Cardiac fibroblast (primary cell): ENCODE measurements at regions not wholly inside any gene's neighbourhood (a gene's known extent, or its start where the extent isn't known, plus 50 kb on each side); places are given as distances from the start of the nearest gene placed in this dataset.

ENCODE experiments used
- DNase-seq, 2 donors: peaks; one replicate each; pipeline versions ENCODE4 v3.0.0 to v3.0.0-alpha.2; 2010; ENCODE audit warnings: low read depth in 2 of 2
- H3K4me3 ChIP-seq, 2 donors: replicated peaks in 1 of 2; 1 replicate in 1 of 2; 2 replicates in 1 of 2; pipeline ENCODE4 v1.5.1; 2011; ENCODE audit warnings: low read depth in 2 of 2, low read length in 2 of 2, mild to moderate bottlenecking in 2 of 2, moderate library complexity in 1 of 2
- TF ChIP-seq, protein P1 (sequence below): IDR thresholded peaks from one replicate; pipeline ENCODE4 v1.5.1; 2011; ENCODE audit warnings: low read depth, mild to moderate bottlenecking, low read length, inconsistent platforms

DNA sequence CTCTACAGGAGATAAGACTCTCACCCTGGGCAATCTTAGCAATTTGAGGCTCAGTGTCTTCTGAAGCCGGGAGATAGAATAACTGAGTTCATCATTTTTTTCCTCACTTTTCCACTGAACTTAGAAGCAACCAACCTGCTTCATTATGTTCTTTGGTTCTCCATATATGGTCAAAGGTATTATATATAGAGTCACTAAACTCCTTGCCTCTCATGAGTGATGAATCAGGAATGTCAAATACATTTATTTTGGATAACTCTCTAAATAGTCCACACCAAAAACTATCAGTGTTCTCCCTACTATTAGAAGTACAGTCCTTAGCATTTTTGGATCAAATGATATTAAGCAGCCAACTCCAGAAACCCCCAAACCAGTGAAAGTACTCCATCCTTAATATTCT is 421.5 kb upstream of the EPHA5 start:
- no peak overlapping the region for H3K4me3 ChIP-seq

DNA sequence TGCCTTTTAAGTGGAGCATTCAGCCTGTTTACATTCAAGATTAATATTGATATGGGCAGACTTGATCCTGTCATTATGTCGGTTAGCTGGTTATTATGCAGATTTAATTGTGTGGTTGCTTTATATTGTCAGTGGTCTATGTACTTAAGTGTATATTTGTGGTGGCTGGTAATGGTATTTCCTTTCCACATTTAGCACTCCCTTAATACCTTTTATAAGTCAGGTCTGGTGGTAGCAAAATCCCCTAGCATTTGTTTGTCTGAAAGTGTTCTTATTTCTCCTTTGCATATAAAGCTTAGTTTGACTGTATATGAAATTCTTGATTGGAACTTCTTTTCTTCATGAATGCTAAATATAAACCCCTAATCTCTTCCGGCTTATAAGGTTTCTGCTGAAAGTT is 403.7 kb upstream of the EPHA5 start:
- TF ChIP-seq, protein P1, sequence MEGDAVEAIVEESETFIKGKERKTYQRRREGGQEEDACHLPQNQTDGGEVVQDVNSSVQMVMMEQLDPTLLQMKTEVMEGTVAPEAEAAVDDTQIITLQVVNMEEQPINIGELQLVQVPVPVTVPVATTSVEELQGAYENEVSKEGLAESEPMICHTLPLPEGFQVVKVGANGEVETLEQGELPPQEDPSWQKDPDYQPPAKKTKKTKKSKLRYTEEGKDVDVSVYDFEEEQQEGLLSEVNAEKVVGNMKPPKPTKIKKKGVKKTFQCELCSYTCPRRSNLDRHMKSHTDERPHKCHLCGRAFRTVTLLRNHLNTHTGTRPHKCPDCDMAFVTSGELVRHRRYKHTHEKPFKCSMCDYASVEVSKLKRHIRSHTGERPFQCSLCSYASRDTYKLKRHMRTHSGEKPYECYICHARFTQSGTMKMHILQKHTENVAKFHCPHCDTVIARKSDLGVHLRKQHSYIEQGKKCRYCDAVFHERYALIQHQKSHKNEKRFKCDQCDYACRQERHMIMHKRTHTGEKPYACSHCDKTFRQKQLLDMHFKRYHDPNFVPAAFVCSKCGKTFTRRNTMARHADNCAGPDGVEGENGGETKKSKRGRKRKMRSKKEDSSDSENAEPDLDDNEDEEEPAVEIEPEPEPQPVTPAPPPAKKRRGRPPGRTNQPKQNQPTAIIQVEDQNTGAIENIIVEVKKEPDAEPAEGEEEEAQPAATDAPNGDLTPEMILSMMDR, result no peak

More for the DNA sequence above, 421.5 kb upstream of the EPHA5 start:
- TF ChIP-seq, protein P1, result no peak
- peak in 1 of 2 donors; percentile 27 for DNase-seq

DNA sequence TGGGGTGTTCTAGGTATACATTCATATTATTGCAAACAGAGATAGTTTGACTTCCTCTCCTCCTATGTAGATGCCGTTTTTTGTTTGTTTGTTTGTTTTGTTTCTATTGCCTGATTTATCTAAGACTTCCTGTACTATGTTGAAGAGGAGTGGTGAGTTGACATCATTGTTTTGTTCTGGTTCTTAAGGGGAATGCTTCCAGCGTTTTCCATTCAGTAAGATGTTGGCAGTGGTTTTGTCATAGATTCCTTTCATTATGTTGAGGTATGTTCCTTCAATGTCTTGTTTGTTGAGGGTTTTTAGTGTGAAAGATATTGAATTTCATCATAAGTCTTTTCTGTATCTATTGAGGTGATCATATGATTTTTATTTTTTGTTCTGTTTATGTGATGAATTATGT is 401.6 kb upstream of the EPHA5 start:
- no peak overlapping the region for H3K4me3 ChIP-seq
- TF ChIP-seq, protein P1, result no peak
- peak in 1 of 2 donors; percentile 61 for DNase-seq

More for the DNA sequence above, 403.7 kb upstream of the EPHA5 start:
- no peak for DNase-seq
- H3K4me3 ChIP-seq, result no peak overlapping the region

DNA sequence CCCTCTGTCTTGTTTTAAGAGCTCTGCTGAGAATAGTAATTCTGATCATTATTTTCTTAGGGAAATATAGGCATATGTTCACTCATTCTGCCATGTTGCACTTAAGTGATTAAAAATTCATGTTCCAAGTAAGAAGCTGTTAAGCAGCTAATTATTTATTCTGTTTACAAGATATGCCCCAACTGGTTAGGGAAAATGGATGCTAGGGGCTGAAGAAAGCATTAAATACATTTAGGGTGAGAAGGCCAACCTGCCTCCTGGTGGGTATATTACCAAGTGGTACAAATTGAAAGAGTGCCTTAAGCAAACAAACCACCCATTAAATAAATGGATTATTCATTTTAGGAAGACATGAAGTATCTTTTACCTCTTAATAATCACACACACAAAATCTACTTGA is 392.6 kb upstream of the EPHA5 start:
- peak in 1 of 2 donors; percentile 2 for DNase-seq
- TF ChIP-seq, protein P1, result no peak
- H3K4me3 ChIP-seq, result no peak overlapping the region

DNA sequence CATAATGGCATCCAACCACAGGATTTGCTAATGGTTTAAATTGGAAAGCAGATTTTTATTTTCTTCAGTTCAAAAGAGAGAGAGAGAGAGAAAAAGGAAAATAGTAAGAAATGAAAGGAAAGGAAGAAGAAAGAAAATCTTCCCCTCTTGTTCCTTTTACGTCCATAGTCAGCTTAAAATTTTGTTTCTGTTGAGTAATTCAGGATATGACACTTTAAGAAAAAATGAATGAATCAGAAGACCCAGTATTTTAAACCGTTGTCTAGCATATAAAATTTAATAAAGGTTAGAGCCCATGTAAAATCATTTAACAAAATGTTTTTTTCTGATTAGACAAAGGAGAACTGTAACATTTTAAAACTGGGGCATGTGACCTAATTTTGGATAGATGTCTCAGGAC is 391.8 kb upstream of the EPHA5 start:
- TF ChIP-seq, protein P1, result no peak
- peak; percentile 34 to 68 for DNase-seq
- no peak overlapping the region for H3K4me3 ChIP-seq

DNA sequence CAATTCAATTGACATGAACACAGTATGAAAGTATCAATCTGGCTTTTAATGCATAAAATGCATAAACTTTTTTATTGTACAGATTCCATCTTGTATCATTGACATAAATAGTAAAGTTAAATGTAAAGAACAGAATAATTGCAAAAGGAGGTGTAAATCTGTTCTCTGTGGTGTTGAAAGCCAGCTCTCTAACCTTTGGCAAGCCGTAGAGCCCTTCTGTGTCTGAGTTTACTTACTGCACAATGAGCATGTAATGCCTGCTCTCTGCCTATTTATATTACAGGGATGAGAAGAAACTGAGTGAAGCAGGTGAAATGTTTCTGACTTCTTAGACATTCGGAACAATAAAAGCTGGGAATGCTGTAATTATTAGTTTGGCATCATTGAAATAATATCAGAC is 389.3 kb upstream of the EPHA5 start:
- DNase-seq, result no peak
- H3K4me3 ChIP-seq, result no peak overlapping the region
- TF ChIP-seq, protein P1, result no peak

DNA sequence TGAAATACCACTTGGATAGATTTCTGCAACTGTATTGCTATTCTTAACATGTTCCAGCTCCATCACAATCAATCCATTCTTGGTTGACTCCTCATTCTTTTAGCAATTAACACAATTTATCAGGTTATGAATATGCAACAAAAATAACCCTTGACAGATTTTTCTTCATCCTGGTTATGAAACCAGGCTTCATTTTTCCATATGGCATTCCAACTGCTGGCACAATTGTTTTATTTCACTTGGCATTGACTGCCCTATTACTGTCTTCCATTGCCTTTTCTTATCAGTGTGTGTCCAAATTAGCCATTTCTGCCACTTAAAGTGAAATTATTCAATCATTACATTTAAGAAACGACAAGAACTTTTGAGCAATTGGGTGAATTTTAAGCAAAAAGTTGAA is 388.8 kb upstream of the EPHA5 start:
- no peak overlapping the region for H3K4me3 ChIP-seq
- DNase-seq, result no peak
- TF ChIP-seq, protein P1, result no peak
